Ovary (tissue), 3 donors: ENCODE measurements at regions not wholly inside any gene's neighbourhood (a gene's known extent, or its start where the extent isn't known, plus 50 kb on each side); places are given as distances from the start of the nearest gene placed in this dataset.

ENCODE experiments used
- CTCF ChIP-seq, 3 donors: fragments of 450-650 bp in 2 of 3; fragments of 200-600 bp in 1 of 3; IDR thresholded peaks; one replicate each; pipeline versions ENCODE4 v1.5.1 to v1.8.0; 2016 to 2022; ENCODE audit warnings: antibody characterized with exemption in 3 of 3, mild to moderate bottlenecking in 1 of 3
- EP300 ChIP-seq: sonication (generic); formaldehyde crosslinking; IDR thresholded peaks from one replicate; pipeline ENCODE4 v1.6.1; 2017; ENCODE audit warnings: antibody characterized with exemption
- POLR2A ChIP-seq: fragments of 450-650 bp; IDR thresholded peaks from one replicate; pipeline ENCODE4 v1.6.1; 2017; ENCODE audit warnings: antibody characterized with exemption, mild to moderate bottlenecking, moderate library complexity
- donor health status: DM: no; HTN: no; CAD: no.

GRCh38 chr11:11016943-11017342, 159.1 kb upstream of the ZBED5 start:
- TF ChIP-seq CTCF (IDR thresholded peaks at IDR 0.05) (no peak), POLR2A (no peak), EP300 (no peak)
